ENCODE measurements at regions not wholly inside any gene's neighbourhood (a gene's known extent, or its start where the extent isn't known, plus 50 kb on each side); places are given as distances from the start of the nearest gene placed in this dataset.

GRCh38 chr5:126003309-126003708 is 419.9 kb upstream of the GRAMD2B start:
- TF ChIP-seq YY1 (IDR thresholded peaks at IDR 0.05; ENCODE audit: insufficient read depth, insufficient read length) (no peak), ZNF274 (IDR thresholded peaks at IDR 0.05; ENCODE audit: low read depth, low read length) (no peak), SUZ12 (IDR thresholded peaks at IDR 0.05; ENCODE audit: extremely low read depth, insufficient read depth, insufficient read length) (no peak)
